ENCODE measurements at regions not wholly inside any gene's neighbourhood (a gene's known extent, or its start where the extent isn't known, plus 50 kb on each side); places are given as distances from the start of the nearest gene placed in this dataset.
A peak's percentile ranks its signal among the peaks of the same experiment; 100 is the strongest.

DNA sequence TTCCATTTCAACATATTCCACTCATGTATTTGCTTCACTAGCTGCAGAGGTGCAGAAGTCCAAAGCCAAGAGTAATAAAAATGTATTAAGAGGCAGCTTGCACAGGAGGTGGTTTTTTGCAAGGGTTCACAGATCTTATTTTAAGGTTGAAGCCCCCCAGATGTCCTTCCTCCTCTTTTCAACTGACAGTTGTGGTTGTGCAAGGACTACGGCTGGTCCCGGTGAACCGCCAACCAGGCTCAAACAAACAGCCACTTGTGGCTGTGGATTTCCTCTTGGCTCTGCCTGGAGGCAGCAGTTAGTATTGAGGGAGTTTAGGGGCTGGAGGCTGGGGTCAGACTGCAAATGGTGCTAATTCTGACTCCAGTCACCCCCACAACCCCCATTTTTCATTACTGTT is 240.7 kb upstream of the TBC1D5 start:
- in situ Hi-C loops (cut with MboI): no loop called here

DNA sequence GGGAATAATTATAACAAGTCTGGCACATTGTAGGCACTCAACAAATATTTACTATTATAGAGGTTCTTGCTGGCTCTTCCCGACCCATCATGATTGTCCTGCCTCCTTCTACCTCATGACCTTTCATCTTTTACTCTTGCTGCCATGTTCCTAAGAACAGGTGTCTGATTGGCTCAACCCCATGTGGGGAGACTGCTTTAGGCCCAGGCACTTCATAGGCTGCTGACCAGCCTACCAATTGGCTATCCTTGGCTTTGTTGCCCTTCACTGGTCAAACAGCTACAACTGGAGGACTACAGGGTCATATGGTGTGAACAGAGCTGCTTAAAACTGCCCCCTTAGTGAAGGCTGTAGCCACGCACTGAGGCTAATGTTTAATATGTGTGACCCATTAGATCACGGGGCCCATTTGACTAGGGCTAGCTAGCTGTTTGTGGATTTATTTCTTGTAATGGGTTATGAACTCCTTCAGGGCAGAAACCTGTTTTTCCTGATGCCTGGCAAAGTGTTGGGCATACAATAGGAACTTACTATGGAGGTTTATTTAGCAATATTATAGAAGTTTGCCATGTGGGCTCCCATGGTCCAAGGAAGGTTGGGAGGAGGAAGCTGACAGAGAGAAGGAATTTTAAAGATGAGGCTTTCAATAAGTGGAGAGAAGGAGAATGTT is 239.9 kb upstream of the TBC1D5 start:
- H3K27ac ChIP-seq: no peak overlapping the region
- DNase-seq: no peak
- H2AFZ ChIP-seq: no peak overlapping the region
- in situ Hi-C loops (cut with MboI): no loop called here
- H3K4me1 ChIP-seq (ENCODE audit: insufficient read depth): no peaks in the 10 kb centered on the region
- no peak overlapping the region for H3K9ac ChIP-seq
- peaks cover 26% of the 10 kb centered on the region for H3K27me3 ChIP-seq (replicated peaks; ENCODE audit: insufficient read depth)
- no peak overlapping the region for H3K4me2 ChIP-seq (ENCODE audit: unreplicated experiment)
- no peaks in the 10 kb centered on the region for H3K9me3 ChIP-seq (ENCODE audit: low read depth)
- 37 to 43% methylated on average over 3 of the region's 3 CpGs for WGBS, 2 experiments (ENCODE audit: low coverage in 1 of 2, low lambda C conversion rate in 2 of 2, missing lambda C conversion rate in 2 of 2)
- no peaks in the 10 kb centered on the region for H3K79me2 ChIP-seq (ENCODE audit: insufficient read depth)
- no peaks in the 10 kb centered on the region for H4K20me1 ChIP-seq (ENCODE audit: insufficient read depth)
- no peaks in the 10 kb centered on the region for H3F3A ChIP-seq (ENCODE audit: insufficient read depth)
- no peak overlapping the region for H3K4me3 ChIP-seq
- H3K9me2 ChIP-seq (ENCODE audit: insufficient read depth): no peaks in the 10 kb centered on the region
- no peaks in the 10 kb centered on the region for H3K36me3 ChIP-seq (ENCODE audit: low read depth)
- no peak for TF ChIP-seq EZH2phosphoT487 (IDR thresholded peaks at IDR 0.05; ENCODE audit: insufficient read depth, low read depth)
- no peak for TF ChIP-seq EZH2 (IDR thresholded peaks at IDR 0.05; ENCODE audit: insufficient read depth, poor library complexity, severe bottlenecking)

More for the DNA sequence above, 240.7 kb upstream of the TBC1D5 start:
- DNase-seq: no peak
- H2AFZ ChIP-seq: no peak overlapping the region
- no peaks in the 10 kb centered on the region for H3K4me1 ChIP-seq (ENCODE audit: insufficient read depth)
- H4K20me1 ChIP-seq (ENCODE audit: insufficient read depth): no peaks in the 10 kb centered on the region
- TF ChIP-seq EZH2phosphoT487 (IDR thresholded peaks at IDR 0.05; ENCODE audit: insufficient read depth, low read depth): no peak
- TF ChIP-seq EZH2 (IDR thresholded peaks at IDR 0.05; ENCODE audit: insufficient read depth, poor library complexity, severe bottlenecking): no peak
- H3K4me3 ChIP-seq: no peak overlapping the region
- H3K9ac ChIP-seq: no peak overlapping the region
- H3F3A ChIP-seq (ENCODE audit: insufficient read depth): no peaks in the 10 kb centered on the region
- no peaks in the 10 kb centered on the region for H3K9me2 ChIP-seq (ENCODE audit: insufficient read depth)
- H3K27me3 ChIP-seq (replicated peaks; ENCODE audit: insufficient read depth): peaks cover 26% of the 10 kb centered on the region
- H3K36me3 ChIP-seq (ENCODE audit: low read depth): no peaks in the 10 kb centered on the region
- no peak overlapping the region for H3K4me2 ChIP-seq (ENCODE audit: unreplicated experiment)
- no peaks in the 10 kb centered on the region for H3K79me2 ChIP-seq (ENCODE audit: insufficient read depth)
- H3K27ac ChIP-seq: no peak overlapping the region
- H3K9me3 ChIP-seq (ENCODE audit: low read depth): no peaks in the 10 kb centered on the region
- 74 to 75% methylated on average over 3 of the region's 3 CpGs for WGBS, 2 experiments (ENCODE audit: low coverage in 1 of 2, low lambda C conversion rate in 2 of 2, missing lambda C conversion rate in 2 of 2)

DNA sequence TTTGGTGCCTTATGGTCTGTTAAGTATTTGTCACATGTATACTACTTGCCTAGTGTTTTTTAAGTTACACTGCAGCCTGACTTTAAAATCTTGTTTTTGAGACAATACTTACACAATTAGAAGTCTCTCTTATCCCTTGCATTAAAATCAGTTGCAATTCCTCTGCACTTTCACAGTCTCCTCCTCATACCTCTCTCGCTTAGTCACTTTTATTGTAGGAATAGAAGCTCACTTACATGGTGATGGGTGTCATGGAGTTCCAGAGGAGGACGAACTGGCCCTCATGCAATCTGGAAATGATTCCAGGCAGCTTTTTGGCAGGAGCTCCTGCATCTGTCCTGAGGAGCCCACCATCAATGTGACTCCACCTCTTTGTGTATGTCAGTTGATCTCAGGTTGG is 238.4 kb upstream of the TBC1D5 start:
- Histone ChIP-seq H3K9ac (no peak overlapping the region), H4K20me1 (ENCODE audit: insufficient read depth) (no peaks in the 10 kb centered on the region), H3K36me3 (ENCODE audit: low read depth) (no peaks in the 10 kb centered on the region), H3K4me3 (no peak overlapping the region), H3K27ac (no peak overlapping the region), H3K9me3 (ENCODE audit: low read depth) (no peaks in the 10 kb centered on the region), H3K4me1 (ENCODE audit: insufficient read depth) (no peaks in the 10 kb centered on the region), H2AFZ (no peak overlapping the region), H3K9me2 (ENCODE audit: insufficient read depth) (no peaks in the 10 kb centered on the region), H3F3A (ENCODE audit: insufficient read depth) (no peaks in the 10 kb centered on the region), H3K79me2 (ENCODE audit: insufficient read depth) (no peaks in the 10 kb centered on the region), H3K27me3 (replicated peaks; ENCODE audit: insufficient read depth) (peaks cover 26% of the 10 kb centered on the region), H3K4me2 (ENCODE audit: unreplicated experiment) (no peak overlapping the region)
- TF ChIP-seq EZH2 (IDR thresholded peaks at IDR 0.05; ENCODE audit: insufficient read depth, poor library complexity, severe bottlenecking) (no peak), EZH2phosphoT487 (IDR thresholded peaks at IDR 0.05; ENCODE audit: insufficient read depth, low read depth) (no peak)
- in situ Hi-C loops (cut with MboI): no loop called here
- DNase-seq: peak; percentile 43
- 34 to 40% methylated on average over 2 of the region's 2 CpGs for WGBS, 2 experiments (ENCODE audit: low coverage in 1 of 2, low lambda C conversion rate in 2 of 2, missing lambda C conversion rate in 2 of 2)

DNA sequence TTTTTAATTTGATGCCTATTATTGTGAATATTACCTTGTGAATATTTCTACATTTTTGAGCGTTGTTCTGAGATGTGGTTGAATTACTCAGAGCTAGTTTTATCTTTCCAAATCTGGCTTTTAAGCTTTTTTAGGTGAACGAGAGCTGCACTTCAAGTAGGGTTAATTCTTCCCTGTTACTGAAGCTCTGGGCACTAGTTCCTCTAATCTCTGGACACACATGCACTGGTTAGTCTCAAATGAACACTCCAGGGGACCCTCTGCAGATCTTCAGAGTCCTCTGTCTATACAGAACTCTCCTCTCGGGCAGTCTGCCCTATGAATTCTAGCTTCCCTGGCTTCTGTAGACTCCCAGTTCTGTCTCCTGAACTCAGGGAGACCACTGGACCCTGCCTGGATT is 237.5 kb upstream of the TBC1D5 start:
- no peaks in the 10 kb centered on the region for H3K9me3 ChIP-seq (ENCODE audit: low read depth)
- H3K9me2 ChIP-seq (ENCODE audit: insufficient read depth): no peaks in the 10 kb centered on the region
- DNase-seq: no peak
- H3K27me3 ChIP-seq (replicated peaks; ENCODE audit: insufficient read depth): peaks cover 19% of the 10 kb centered on the region
- H3F3A ChIP-seq (ENCODE audit: insufficient read depth): no peaks in the 10 kb centered on the region
- H3K4me1 ChIP-seq (ENCODE audit: insufficient read depth): no peaks in the 10 kb centered on the region
- H3K79me2 ChIP-seq (ENCODE audit: insufficient read depth): no peaks in the 10 kb centered on the region
- H2AFZ ChIP-seq: no peak overlapping the region
- in situ Hi-C loops (cut with MboI): no loop called here
- TF ChIP-seq EZH2phosphoT487 (IDR thresholded peaks at IDR 0.05; ENCODE audit: insufficient read depth, low read depth) (no peak), EZH2 (IDR thresholded peaks at IDR 0.05; ENCODE audit: insufficient read depth, poor library complexity, severe bottlenecking) (no peak)
- no peaks in the 10 kb centered on the region for H3K36me3 ChIP-seq (ENCODE audit: low read depth)
- H3K4me2 ChIP-seq (ENCODE audit: unreplicated experiment): no peak overlapping the region
- H3K4me3 ChIP-seq: no peak overlapping the region
- 39 to 44% methylated on average over 3 of the region's 3 CpGs for WGBS, 2 experiments (ENCODE audit: low coverage in 1 of 2, low lambda C conversion rate in 2 of 2, missing lambda C conversion rate in 2 of 2)
- no peak overlapping the region for H3K9ac ChIP-seq
- H4K20me1 ChIP-seq (ENCODE audit: insufficient read depth): no peaks in the 10 kb centered on the region
- no peak overlapping the region for H3K27ac ChIP-seq
